HG02884 (cell line): ENCODE measurements at regions not wholly inside any gene's neighbourhood (a gene's known extent, or its start where the extent isn't known, plus 50 kb on each side); places are given as distances from the start of the nearest gene placed in this dataset.

Experiments
- ATAC-seq: cut with Tn5 transposase; IDR thresholded peaks from one replicate; pipeline ENCODE4 v1.9.1; 2021; ENCODE audit warnings: mild to moderate bottlenecking, moderate library complexity; ENCODE audit not compliant: unreplicated experiment

- ATAC-seq = no peak
Measured at GRCh38 chrX:13151828-13152517, 107.6 kb upstream of the FAM9C start.

GRCh38 chrX:13149702-13150350, 105.4 kb upstream of the FAM9C start:
- ATAC-seq = no peak

- no peak for ATAC-seq
Measured at GRCh38 chrX:13147733-13148132, 103.3 kb upstream of the FAM9C start.

GRCh38 chrX:13147147-13147546, 102.7 kb upstream of the FAM9C start:
- ATAC-seq = no peak

- no peak for ATAC-seq
Measured at GRCh38 chrX:13144927-13145655, 100.7 kb upstream of the FAM9C start.

GRCh38 chrX:13142891-13143290, 98.5 kb upstream of the FAM9C start:
- ATAC-seq = no peak

- no peak for ATAC-seq
Measured at GRCh38 chrX:13140007-13140406, 95.6 kb upstream of the FAM9C start.

- no peak for ATAC-seq
Measured at GRCh38 chrX:13131396-13132137, 87.1 kb upstream of the FAM9C start.

GRCh38 chrX:13130816-13131215, 86.4 kb upstream of the FAM9C start:
- no peak for ATAC-seq

GRCh38 chrX:13128104-13128503, 83.7 kb upstream of the FAM9C start:
- ATAC-seq = no peak

- no peak for ATAC-seq
Measured at GRCh38 chrX:13126775-13127174, 82.4 kb upstream of the FAM9C start.

- no peak for ATAC-seq
Measured at GRCh38 chrX:13125188-13125587, 80.8 kb upstream of the FAM9C start.

- no peak for ATAC-seq
Measured at GRCh38 chrX:13123857-13124345, 79.5 kb upstream of the FAM9C start.

- ATAC-seq = no peak
Measured at GRCh38 chrX:13123247-13123856, 78.9 kb upstream of the FAM9C start.

- no peak for ATAC-seq
Measured at GRCh38 chrX:13121020-13121555, 76.7 kb upstream of the FAM9C start.

- ATAC-seq = no peak
Measured at GRCh38 chrX:13120017-13120416, 75.6 kb upstream of the FAM9C start.

GRCh38 chrX:13119386-13119785, 75.0 kb upstream of the FAM9C start:
- no peak for ATAC-seq

- ATAC-seq = no peak
Measured at GRCh38 chrX:13115146-13115855, 70.9 kb upstream of the FAM9C start.

- no peak for ATAC-seq
Measured at GRCh38 chrX:13112499-13112898, 68.1 kb upstream of the FAM9C start.
